ENCODE measurements at regions not wholly inside any gene's neighbourhood (a gene's known extent, or its start where the extent isn't known, plus 50 kb on each side); places are given as distances from the start of the nearest gene placed in this dataset.

DNA sequence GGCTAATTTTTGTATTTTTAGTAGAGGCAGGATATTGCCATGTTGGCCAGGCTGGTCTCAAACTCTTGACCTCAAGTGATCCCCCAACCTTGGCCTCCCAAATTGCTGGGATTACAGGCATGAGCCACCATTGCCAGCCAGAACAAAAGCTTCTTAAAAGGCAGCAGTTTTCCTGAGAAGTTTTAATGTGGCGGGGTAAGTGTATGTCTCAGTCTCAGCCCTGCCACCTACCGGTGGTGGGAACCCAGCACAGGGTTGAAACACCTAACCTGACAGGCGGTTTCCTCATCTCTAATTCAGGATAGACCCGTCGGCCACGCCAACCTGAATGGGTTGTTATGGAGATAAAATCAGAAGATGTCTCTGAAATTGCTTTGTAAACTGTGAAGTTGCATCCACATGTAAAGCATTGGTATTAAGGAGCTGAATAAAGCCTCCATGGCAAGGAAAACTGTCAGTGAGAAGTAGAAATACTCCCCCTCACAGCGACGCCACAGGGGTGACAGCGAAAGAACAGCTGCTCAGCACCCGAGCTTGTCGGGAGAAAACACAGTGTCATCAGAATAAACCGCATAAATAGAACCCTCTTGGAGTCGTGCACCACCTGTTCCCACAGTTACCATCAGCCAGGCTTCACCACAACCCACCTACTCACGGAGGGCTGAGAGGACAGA lies 165.9 kb upstream of the NCAM1 start:
- ATAC-seq = no peak

GRCh38 chr11:112795911-112796649 lies 165.1 kb upstream of the NCAM1 start:
- ATAC-seq = no peak

- no peak for ATAC-seq
Measured at GRCh38 chr11:112797092-112797491, 164.1 kb upstream of the NCAM1 start.

GRCh38 chr11:112797648-112798293 lies 163.4 kb upstream of the NCAM1 start:
- ATAC-seq = no peak

DNA sequence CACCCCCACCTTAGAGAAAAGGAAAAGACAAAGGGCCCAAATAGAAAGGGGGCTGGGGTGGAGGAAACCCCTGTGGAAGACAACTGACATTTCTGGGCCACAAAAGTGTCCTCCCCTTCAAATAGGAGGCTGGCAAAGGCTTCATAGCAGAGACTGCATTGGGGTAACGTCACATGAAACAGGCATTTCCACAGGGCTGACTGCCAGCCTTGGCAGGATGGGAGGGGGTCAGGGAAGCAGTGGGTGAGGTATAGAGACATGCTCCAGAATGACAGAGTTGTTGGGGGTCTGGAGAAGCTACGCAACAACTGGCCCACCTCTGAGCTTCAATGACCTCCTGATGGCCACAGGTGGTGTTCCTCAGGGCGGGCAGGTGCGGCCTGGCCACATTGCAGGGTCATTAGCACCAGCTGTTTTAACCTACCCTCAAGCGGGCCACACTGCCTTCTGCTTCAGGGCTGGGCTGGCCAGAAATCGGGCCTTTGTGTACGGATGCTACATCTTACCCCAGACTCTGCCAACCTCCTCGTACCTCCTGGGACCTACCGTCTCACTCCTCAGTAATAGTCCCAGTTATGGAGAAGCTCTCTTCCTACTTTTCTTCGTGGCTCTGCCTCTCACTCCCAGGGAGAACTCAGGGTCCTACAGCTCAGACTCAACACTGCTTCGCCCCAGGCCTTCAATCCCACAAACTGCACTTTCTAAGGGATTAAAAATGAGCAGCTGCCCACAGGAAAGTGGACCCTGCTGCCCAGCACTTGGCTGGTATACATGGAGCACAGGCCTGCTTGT lies 160.0 kb upstream of the NCAM1 start:
- no peak for ATAC-seq

DNA sequence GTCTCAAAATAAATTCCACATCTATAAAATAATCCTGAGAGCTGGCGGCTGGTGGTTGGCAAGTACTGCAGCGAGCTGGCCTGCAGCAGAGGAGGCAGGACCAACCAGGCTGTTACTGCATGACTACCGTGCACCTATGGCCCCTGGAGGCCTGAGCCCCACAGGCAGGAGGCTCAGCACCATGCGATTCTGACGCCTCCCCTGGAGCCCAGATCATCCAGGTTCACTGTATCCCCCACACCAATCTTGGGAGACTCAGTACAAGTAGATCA lies 159.5 kb upstream of the NCAM1 start:
- ATAC-seq = no peak

- ATAC-seq = no peak
Measured at GRCh38 chr11:112805658-112806057, 155.6 kb upstream of the NCAM1 start.

DNA sequence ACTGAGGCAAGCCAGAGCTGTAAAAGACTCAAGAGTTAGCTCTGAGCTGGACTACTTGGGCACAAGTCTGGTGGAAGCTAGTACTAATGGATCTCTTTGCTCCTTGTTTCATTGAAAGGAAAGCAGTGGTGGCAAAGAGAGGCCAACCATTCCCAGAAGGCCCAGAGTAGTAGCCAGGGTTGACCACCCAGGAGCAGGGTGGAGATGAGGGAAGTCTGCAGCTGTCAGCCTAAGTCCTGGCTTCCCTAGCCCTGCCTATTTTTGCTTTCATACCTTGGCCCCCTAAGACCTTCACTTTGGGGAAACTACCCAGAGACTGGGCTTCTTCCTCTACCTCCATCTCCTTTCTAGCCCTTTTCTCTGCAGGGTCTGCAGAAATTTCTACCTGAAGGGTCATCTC lies 155.0 kb upstream of the NCAM1 start:
- ATAC-seq = no peak

DNA sequence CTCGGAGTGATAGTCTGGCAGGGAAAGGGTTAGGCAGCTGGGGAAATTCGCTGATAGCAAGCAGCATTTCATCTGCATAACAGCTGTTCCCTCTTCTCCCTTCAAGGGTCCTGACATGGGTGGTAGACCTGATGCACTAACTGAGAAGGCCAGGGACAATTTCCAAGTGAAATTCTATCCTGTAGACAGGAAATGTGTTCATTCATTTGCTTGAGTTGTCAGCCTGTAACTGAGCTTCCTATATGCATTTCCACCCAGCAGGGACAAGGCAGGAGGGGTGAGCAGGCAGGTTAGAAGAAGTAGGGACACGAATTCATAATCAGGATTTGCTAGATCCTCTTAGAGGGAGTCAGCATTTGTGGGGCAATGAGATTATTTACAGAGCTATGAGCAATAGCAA lies 154.3 kb upstream of the NCAM1 start:
- no peak for ATAC-seq

- ATAC-seq = no peak
Measured at GRCh38 chr11:112809429-112809828, 151.8 kb upstream of the NCAM1 start.

DNA sequence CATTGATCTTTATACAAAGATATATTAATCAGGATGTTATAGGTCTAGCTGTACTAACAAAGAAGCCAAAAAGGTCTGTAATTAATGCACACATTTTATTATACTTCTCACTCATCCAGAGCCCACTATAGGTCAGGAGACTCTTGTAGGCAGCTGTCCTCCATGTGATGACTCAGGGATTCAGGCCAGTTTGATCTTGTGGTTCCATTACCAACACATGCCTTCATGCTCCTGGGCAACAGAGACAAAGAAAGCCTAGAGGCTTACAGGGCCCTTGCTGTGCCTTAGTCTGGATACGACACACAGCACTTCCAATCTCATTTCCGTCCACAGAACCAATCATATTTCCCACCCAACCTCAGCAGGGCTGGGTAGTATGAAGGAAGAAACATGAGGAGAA lies 150.3 kb upstream of the NCAM1 start:
- no peak for ATAC-seq

- no peak for ATAC-seq
Measured at GRCh38 chr11:112811783-112812182, 149.4 kb upstream of the NCAM1 start.

GRCh38 chr11:112812729-112813128 lies 148.5 kb upstream of the NCAM1 start:
- ATAC-seq = no peak

GRCh38 chr11:112814168-112814567 lies 147.1 kb upstream of the NCAM1 start:
- ATAC-seq = no peak

DNA sequence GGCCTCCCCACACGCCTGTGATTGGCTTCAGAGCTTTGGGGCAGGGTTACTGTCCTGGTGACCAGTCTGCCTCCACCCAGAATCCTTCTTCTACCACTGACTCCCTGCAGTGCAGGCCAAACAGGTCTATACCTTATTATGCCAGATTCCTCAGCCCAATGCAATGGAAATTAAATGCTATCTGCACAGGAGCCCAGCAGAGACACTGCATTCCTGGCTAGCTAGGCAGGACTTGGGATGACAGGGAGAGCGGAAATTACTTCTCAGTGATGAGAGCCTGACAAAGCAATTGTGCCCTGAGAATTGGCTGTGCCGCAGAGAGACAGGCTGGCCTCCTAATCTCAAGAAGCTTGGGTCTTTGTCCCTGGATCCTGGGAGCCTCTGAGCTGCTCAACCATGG lies 143.8 kb upstream of the NCAM1 start:
- ATAC-seq = no peak

GRCh38 chr11:112822478-112823274 lies 138.5 kb upstream of the NCAM1 start:
- ATAC-seq = no peak

- no peak for ATAC-seq
Measured at GRCh38 chr11:112826026-112826425, 135.2 kb upstream of the NCAM1 start.

GRCh38 chr11:112826788-112827187 lies 134.4 kb upstream of the NCAM1 start:
- no peak for ATAC-seq

DNA sequence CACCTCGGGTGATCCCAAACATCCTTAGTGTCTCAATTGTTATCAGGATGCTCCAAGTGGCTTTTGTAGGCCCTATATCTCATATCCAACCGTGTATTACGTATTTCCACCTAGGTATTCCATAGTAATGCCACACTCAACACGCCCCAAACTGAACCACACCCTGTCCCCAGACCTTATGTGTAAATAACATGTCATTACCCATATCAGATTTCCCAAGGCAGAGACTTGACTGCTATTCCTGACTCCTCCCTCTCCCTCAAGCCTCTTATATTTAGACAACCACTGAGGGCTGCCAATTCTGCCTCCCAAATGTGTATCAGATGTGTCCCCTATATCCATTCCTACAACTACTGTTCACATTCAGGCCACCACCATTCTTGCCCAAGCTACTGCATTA lies 132.8 kb upstream of the NCAM1 start:
- ATAC-seq = no peak

- no peak for ATAC-seq
Measured at GRCh38 chr11:112829971-112830654, 131.1 kb upstream of the NCAM1 start.

DNA sequence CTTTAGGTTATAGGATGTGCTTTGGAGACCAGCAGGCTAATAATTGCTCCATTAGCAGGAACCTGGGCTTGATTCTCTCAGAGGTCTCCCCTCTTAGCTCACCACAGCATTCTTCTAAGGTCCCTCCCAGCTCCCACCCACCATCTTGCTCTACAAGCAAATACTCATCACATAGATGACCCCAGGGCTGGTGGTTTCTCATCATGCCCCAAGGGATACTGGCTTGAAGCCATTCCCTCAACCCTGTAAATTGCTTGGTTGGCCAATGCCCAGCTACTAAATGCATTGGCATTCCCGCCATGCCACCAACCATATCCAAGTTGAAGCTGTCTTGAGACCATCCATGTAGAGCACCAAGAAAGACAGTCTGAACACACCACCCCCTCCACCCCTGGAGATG lies 130.2 kb upstream of the NCAM1 start:
- no peak for ATAC-seq
